Progenitor cell of endocrine pancreas (in vitro differentiated cells): ENCODE measurements at regions not wholly inside any gene's neighbourhood (a gene's known extent, or its start where the extent isn't known, plus 50 kb on each side); places are given as distances from the start of the nearest gene placed in this dataset.

Source experiments
- DNase-seq: peaks from one replicate; pipeline ENCODE4 v3.0.0; 2021; ENCODE audit warnings: low spot score; ENCODE audit not compliant: unreplicated experiment
- H3K27ac Mint-ChIP-seq: 2 replicates; pipeline ENCODE4 v1.8.0; 2021; ENCODE audit warnings: mild to moderate bottlenecking, moderate library complexity, mixed read lengths
- H3K27me3 Mint-ChIP-seq: 2 replicates; pipeline ENCODE4 v1.8.0; 2021; ENCODE audit warnings: mixed read lengths
- H3K36me3 Mint-ChIP-seq: 2 replicates; pipeline ENCODE4 v1.8.0; 2022; ENCODE audit warnings: mixed read lengths; ENCODE audit not compliant: insufficient read depth
- H3K4me1 Mint-ChIP-seq: 2 replicates; pipeline ENCODE4 v1.8.0; 2021; ENCODE audit warnings: low read depth, mixed read lengths
- H3K4me3 Mint-ChIP-seq: 2 replicates; pipeline ENCODE4 v1.8.0; 2021; ENCODE audit warnings: low read depth, mild to moderate bottlenecking, moderate library complexity, mixed read lengths
- H3K9me3 Mint-ChIP-seq: 2 replicates; pipeline ENCODE4 v1.8.0; 2021; ENCODE audit warnings: low read depth, mixed read lengths
- CTCF ChIP-seq: fragments of 200-600 bp; sonication (generic); IDR thresholded peaks from one replicate; pipeline ENCODE4 v1.5.0; 2021; ENCODE audit warnings: antibody characterized with exemption, mild to moderate bottlenecking; ENCODE audit not compliant: unreplicated experiment

- Mint-ChIP-seq H3K27ac (peak overlapping the region; percentile 24), H3K36me3 (no peaks in the 10 kb centered on the region), H3K4me1 (peaks cover 49% of the 10 kb centered on the region), H3K27me3 (peaks cover 2% of the 10 kb centered on the region), H3K9me3 (no peaks in the 10 kb centered on the region), H3K4me3 (no peak overlapping the region)
- TF ChIP-seq CTCF = no peak
- DNase-seq = no peak
Observed at GRCh38 chr10:78284381-78284780, 250.7 kb downstream of the RPS24 start.

DNA sequence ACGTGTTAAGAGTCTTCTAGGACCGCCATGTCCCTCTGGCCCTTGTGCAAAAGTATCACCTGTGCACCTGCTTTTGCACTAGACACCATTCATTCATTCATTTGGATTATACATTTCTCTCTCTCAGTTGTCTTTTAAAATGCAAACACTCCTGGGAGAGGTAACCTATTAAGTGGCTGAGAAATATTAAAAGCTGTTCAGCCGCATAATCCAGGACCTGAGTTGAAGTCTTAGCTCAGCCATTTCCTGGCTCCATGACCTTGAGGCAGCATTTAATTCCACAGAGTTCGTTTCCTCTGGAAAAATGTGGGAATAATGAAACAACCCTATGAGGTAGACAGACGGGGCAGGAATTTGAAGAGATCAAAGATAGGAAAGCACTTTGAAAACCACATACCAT is 251.6 kb downstream of the RPS24 start:
- H3K27me3 Mint-ChIP-seq = peaks cover 8% of the 10 kb centered on the region
- no peaks in the 10 kb centered on the region for H3K36me3 Mint-ChIP-seq
- H3K9me3 Mint-ChIP-seq = no peaks in the 10 kb centered on the region
- TF ChIP-seq CTCF = no peak
- DNase-seq = no peak
- H3K27ac Mint-ChIP-seq = no peak overlapping the region
- no peak overlapping the region for H3K4me3 Mint-ChIP-seq
- peaks cover 51% of the 10 kb centered on the region for H3K4me1 Mint-ChIP-seq

DNA sequence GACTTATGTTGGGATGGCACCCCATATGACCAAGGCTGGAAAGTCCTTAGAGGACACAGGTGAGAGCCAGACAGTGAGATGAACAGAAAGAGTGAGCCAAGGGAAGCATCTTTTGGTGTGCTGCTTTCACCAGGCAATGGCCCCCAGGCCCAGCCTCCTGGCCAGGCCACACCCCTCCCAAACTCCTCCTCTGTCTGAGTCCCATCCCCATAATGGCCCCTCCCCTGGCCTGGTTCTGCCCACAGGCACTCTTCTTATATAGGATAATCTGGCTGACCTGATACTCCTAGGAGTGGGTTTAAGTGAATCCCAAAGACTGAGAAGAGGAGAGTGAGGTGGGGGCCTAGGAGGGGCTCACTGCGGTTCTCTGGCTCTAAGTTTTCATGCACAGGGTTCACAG is 252.5 kb downstream of the RPS24 start:
- peaks cover 54% of the 10 kb centered on the region for H3K4me1 Mint-ChIP-seq
- no peak for DNase-seq
- peaks cover 8% of the 10 kb centered on the region for H3K27me3 Mint-ChIP-seq
- H3K27ac Mint-ChIP-seq = no peak overlapping the region
- H3K9me3 Mint-ChIP-seq = no peaks in the 10 kb centered on the region
- no peak overlapping the region for H3K4me3 Mint-ChIP-seq
- no peak for TF ChIP-seq CTCF
- no peaks in the 10 kb centered on the region for H3K36me3 Mint-ChIP-seq

DNA sequence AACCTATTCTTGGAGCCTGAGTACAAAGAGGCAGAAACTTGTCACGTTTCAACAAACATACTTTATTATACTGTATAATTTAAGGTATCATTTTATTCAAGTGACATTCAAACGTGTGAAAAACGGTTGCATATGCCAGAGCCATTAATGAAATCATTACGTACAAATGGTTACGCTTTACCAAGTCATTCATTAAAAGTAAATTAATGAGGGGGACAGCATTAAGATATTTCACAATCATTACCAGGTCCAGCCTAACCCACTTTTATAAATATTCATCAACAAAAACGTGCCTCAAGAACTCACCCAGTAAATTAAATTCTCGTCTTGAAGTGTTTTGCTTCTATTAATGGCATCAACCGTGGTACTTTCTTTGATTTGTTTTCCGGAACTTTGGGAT is 253.0 kb downstream of the RPS24 start:
- no peak for TF ChIP-seq CTCF
- Mint-ChIP-seq H3K36me3 (no peaks in the 10 kb centered on the region), H3K9me3 (no peaks in the 10 kb centered on the region), H3K27ac (no peak overlapping the region), H3K27me3 (peaks cover 8% of the 10 kb centered on the region), H3K4me3 (no peak overlapping the region), H3K4me1 (peaks cover 55% of the 10 kb centered on the region)
- DNase-seq = no peak

GRCh38 chr10:78287618-78288017 is 254.0 kb downstream of the RPS24 start:
- Mint-ChIP-seq H3K27me3 (peaks cover 8% of the 10 kb centered on the region), H3K4me1 (peaks cover 53% of the 10 kb centered on the region), H3K36me3 (no peaks in the 10 kb centered on the region), H3K27ac (no peak overlapping the region), H3K4me3 (no peak overlapping the region), H3K9me3 (no peaks in the 10 kb centered on the region)
- no peak for DNase-seq
- no peak for TF ChIP-seq CTCF
